HG02938 (cell line): ENCODE measurements at regions not wholly inside any gene's neighbourhood (a gene's known extent, or its start where the extent isn't known, plus 50 kb on each side); places are given as distances from the start of the nearest gene placed in this dataset.
"Not testable (repeated sequence)": the region's sequence is repeated elsewhere in the genome, so short reads cannot be mapped to it uniquely, and the experiment has no call there.

Source experiments
- ATAC-seq: cut with Tn5 transposase; IDR thresholded peaks from one replicate; pipeline ENCODE4 v1.9.1; 2021; ENCODE audit warnings: mild to moderate bottlenecking, moderate library complexity; ENCODE audit not compliant: unreplicated experiment

DNA sequence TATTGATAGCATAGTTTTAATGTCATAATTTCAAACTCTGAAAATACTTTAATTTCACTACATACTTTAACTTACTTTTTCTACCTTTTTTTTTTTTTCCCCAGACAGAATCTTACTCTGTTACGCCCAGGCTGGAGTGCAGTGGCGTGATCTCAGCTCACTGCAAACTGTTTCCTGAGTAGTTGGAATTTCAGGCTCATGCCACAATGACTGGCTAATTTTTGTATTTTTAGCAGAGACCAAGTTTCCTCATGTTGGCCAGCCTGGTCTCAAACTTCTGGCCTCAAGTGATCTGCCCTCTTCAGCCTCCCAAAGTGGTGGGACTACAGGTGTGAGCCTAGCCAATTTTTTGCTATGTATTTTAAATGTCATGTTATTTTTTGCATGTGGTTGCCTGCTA is 741.6 kb downstream of the TRAM1L1 start:
- no peak for ATAC-seq

DNA sequence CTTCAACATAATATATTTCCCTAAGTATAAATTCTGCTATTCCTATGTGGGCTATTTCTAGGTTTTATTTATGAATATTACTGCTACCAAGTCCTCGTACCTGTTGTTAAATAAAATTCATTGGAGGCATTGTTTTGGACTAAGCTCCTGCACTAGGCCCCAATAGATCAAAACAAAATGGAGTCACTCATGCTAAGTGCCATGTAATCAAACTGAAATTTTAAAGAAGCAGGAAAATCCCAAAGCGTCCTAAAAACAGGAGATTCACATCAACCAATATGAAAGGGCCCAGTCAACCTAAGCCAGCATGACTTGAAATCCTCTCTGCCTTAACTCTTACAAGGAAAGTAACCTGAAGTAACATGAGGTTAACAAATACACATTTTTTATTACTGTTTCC is 743.2 kb downstream of the TRAM1L1 start:
- no peak for ATAC-seq

DNA sequence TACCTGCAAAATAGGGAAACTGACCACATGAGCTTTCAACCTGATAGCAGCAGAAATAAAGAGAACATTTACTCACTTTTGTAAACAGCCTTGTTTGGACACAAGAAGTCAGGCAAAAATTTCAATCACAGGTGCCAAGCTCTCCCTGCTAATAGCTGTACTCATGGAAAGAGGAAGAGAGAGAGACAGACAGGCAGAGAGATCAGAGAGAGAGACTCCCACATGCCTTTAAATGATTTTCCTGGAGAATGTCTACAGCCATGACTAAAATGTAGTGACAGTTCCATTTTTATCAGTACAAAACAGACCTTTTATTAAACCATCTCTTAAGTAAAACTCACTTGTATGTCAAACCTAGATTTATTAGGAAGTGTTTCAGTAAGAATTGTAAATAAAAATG is 752.9 kb downstream of the TRAM1L1 start:
- ATAC-seq, result no peak

DNA sequence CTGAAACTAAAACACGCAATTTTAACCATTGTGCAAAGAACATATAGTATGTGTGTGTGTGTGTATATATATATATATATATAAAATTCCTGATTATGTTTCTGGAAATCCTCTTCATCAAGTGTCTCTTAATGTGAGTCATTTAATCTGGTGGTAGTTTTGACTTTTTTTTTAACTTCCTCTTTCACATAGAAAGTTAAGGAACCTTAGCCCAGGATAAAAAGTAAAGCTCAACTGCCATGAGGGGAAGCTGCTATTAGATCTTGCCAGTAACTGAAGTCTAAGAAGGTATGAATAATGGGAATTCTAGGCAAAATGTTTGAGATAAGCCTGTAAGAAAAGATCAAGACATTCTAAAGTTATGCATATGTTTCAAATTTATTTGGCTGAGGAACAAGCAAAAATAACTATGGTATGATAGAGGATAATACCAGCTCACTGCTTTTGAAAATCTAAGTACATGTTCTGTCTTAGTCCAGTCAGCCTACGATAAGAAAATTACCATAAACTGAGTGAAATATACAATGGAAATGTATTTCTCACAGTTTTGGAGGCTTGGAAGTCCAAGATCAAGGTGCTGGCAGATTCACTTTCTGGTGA is 757.0 kb downstream of the TRAM1L1 start:
- no peak for ATAC-seq

DNA sequence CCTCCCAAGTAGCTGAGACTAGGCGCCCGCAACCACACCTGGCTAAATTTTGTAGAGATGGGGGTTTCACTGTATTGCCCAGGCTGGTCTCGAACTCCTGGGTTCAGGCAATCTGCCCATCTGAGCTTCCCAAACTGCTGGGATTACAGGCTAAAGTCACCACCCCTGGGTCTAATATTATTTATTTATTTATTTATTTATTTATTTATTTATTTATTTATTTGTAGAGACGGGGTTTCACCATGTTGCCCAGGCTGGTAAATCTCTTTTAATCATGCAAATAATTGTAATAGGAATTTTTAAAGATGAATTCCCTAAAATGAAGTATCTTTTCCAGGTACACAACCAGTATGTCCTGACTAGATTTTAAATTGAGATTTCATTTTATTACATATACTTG is 761.8 kb downstream of the TRAM1L1 start:
- no peak for ATAC-seq

DNA sequence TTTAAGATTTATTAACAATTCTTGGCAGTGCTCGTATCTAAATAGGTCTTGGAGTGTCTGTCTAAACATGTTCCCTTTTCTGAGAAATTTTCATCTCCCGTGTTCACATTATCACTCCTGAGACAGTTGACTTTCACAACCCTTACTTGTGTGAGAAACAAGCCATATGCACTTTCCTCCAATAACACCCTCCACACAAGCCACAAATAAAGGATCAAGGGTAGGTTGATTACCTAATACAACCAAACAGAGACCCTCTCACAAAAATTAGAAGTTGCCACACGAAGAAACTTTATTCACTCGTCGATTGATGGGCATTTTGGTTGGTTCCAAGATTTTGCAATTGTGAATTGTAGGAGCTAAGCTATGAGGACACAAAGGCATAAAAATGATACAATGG is 763.9 kb downstream of the TRAM1L1 start:
- no peak for ATAC-seq

DNA sequence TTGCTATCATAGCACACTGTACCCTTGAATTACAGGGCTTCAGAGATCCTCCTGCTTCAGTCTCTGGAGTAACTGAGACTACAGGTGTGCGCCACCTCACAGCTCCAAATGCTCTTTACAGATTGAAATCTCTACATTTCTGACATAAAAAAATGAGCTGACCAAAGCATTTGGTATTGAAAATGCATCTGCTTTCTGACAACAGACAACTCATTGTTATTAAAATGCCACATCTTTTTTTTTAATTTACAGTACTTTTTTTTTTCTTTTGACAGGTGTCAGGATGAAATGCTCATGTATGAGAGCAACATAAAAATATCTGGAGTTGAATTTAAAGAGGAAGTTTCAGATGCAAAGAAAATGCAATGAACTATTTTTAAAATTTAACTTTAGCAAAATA is 764.5 kb downstream of the TRAM1L1 start:
- no peak for ATAC-seq

DNA sequence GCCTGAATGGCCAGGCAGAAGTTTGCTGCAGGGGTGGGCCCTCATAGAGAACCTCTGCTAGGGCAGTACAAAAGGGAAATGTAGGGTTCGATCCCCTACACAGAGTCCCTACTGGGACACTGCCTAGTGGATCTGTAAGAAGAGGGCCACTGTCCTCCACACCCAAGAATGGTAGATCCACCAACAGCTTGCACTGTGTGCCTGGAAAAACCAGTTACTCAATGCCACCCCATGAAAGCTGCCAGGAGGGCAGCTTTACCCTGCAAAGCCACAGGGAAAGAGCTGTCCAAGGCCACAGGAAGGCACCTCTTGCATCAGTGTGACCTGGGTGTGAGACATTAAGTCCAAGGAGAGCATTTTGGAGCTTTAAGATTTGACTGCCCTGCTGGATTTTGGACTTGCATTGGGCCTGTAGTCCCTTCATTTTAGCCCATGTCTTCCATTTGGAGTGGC is 781.6 kb downstream of the TRAM1L1 start:
- ATAC-seq, result no peak

DNA sequence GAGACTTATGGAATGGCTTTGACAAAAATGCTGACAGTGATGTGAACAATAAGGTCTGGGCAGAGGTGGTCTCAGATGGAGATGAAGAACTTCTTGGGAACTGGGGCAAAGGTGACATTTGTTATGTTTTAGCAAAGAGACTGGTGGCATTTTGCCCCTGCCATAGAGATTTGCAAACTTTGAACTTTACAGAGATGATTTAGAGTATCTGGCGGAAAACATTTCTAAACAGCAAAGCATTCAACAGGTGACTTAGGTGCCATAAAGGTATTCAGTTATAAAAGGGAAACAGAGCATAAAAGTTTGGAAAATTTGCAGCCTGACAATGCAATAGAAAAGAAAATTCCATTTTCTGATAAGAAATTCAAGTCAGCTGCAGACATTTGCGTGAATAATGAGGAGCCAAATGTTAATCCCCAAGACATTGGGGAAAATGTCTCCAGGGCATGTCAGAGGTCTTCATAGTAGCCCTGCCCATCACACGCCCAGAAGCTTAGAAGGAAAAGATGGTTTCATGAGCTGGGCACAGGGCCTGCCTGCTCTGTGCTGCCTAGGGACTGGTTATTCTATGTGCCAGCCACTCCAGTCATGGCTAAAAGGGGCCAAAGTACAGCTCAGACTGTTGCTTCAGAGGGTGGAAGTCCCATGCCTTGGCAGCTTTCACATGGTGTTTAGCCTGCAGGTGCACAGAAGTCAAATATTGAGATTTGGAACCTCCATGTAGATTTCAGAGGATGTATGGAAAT is 782.2 kb downstream of the TRAM1L1 start:
- no peak for ATAC-seq

DNA sequence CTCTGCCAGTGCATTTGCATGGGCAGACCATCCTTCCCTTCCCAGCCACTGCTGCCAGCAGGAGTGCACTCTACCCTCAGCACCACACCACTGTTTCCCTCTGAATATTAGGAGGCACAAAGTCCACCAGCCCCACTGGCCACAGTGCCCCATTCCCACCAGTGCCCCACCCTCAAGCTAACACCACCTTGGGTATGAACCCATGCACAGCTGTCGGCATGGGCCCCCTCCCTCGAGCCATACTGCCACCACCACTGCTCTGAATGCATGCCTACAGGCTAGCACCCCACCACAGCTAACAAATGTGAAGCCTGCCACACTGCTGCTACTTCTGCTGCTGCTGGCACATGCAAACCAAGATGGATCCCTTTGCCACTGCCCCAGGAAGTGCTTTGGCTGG is 810.4 kb downstream of the TRAM1L1 start:
- no peak for ATAC-seq

DNA sequence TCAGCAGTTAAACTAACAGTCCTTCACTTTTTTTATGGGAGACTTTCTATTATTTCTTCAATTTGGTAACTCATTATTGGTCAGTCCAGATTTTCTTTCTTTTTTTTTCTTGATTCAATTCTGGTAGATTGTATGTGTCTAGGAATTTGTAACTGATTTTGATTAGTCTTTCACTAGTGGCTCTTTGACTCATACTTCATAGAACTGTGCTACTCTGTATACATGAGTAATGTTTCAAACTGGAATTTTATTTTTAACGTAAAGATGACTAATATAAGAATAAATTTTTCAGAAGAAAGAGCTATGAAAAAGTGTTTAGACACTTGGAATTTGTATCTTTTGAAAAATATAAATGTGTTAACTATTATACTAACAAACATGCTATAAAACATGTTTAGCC is 813.0 kb downstream of the TRAM1L1 start:
- ATAC-seq, result no peak

DNA sequence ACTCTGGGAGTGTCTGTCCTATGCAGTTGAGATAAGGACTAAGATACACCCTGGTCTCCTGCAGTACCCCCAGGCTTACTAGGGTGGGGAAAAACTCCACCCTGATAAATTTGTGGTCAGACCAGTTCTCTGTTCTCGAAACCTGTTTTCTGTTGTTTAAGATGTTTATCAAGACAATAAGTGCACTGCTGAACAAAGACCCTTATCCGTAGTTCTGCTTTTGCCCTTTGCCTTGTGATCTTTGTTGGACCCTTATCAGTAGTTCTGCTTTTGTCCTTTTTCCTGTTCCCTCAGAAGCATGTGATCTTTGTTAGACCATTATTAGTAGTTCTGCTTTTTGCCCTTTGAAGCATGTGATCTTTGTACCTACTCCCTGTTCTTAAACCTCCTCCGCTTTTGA is 824.4 kb downstream of the TRAM1L1 start:
- ATAC-seq, result not testable (repeated sequence)

DNA sequence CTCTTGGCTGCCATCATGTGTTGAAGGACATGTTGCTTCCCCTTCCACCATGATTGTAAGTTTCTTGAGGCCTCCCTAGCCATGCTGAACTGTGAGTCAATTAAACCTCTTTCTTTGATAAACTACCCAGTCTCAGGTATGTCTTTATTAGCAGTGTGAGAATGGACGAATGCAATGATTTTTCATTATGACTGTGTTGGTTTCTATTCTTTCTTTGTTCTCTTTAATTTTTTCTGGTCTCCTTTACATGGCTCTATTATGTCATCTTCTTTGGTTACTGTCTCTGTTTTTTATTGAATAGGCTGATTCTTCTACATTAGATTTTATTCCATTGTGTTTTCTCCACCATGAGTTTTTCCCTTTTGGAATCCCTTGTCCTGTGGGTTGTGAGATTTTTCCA is 840.6 kb downstream of the TRAM1L1 start:
- ATAC-seq, result no peak

DNA sequence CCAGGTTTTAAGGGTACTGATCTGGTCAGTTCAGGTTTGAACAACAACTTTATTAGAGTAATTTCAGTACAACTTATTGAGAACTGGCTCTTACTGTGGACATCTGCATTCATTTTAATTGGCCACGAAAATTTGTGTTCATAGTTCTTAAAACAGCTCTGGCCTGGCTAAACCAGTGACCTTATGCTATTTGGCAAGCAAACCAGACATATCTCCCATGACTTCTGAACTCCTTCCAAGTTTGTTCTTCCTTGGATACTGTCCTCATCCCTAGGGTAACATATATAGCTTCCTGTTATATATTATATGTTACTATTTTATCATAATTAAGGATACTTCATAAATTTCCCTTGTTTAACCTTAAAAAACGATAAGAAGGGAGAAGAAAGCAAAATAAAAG is 841.9 kb downstream of the TRAM1L1 start:
- ATAC-seq, result no peak

DNA sequence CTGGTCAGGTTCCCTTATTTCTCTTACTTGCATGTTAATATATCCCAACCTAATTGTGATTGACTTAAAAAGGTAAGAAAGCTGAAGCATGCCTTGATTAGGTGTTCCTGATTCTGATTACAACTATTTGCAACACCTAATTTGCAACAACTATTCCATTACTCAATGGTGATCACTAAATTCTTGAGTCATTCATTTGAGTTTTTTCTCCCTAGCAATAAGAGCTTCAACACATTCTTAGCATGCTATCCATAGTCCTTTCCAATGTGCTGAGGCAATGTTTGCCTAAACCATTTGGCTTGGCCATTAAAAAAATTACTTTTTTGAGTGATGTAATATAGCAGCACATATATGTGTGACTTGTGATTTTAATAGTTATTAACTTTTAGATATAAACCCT is 851.4 kb downstream of the TRAM1L1 start:
- no peak for ATAC-seq

DNA sequence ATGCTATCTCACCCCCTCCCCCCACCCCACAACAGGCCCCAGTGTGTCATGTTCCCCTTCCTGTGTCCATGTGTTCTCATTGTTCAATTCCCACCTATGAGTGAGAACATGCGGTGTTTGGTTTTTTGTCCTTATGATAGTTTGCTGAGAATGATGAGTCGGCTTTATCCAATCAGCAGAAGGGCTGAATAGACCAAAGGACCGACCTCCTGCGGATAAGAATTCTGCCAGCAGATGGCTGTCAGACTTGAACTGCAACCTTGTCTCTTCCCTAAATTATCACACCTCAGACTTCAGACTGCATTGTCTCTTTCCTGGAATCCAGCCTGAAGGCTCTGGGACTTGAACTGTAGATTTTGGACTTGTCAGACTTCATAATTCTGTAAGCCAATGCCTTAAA is 853.4 kb downstream of the TRAM1L1 start:
- ATAC-seq, result not testable (repeated sequence)

DNA sequence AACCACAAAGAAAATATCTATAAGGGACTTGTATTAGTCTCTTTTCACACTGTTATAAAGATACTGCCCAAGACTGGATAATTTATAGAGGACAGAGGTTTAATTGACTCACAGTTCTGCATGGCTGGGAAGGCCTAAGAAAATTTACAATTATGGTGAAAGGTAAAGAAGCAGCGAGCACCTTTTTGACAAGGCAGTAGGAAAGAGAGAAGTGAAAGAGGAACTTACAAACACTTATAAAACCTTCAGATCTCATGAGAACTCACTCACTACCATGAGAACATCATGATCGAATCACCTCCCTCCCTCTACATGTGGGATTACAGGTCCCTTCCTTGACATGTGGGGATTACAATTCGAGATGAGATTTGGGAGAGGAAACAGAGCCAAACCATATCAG is 856.0 kb downstream of the TRAM1L1 start:
- ATAC-seq, result no peak

DNA sequence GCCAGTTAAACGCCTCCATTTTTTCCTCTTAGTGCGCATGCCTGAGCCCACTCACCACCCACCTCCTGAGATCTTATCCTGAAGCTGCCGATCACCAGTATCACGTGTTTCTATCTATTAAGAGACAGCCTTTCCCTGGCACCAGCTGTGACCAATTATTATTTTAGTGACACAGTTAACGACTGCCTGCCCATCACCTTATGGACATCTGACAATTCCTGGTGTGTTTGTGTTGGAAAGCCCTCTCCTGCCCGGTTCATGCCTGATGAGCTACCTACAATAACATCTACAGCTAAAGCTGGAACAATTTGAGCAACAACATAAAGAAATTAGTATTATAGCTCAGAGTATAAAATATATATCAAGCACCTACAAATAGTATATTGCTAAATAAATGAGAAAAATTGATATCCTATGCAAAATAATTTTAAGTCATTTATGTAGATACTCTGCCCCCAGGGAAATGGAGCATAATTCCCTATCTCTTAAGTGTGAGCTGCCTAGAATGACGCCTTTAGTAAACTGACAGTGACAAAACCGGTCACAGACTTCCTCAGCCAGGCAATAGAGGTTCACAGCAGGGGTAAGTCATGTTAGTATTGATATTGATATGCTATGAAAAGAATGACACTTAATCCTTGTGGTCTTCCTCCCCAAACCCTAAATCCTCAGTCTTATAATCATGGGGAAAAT is 862.2 kb downstream of the TRAM1L1 start:
- no peak for ATAC-seq

DNA sequence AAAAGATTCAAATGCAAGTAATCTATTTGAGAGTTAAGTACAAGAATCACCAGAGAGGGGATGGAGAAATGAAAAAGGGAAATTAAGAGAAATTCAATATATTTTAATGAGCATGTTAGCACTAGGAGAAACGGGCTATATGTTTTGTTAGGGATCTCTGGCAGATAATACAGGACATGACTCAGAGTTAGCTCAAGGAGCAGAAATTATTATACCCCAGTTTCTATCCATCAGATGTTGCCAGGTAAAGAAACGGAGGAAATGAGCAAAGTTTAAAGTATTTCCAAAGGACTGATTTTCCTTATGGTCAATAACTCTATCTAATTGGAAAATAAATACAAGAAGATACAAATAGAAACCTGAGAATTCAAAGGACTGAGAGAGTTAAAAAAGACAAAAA is 867.6 kb downstream of the TRAM1L1 start:
- ATAC-seq, result no peak

DNA sequence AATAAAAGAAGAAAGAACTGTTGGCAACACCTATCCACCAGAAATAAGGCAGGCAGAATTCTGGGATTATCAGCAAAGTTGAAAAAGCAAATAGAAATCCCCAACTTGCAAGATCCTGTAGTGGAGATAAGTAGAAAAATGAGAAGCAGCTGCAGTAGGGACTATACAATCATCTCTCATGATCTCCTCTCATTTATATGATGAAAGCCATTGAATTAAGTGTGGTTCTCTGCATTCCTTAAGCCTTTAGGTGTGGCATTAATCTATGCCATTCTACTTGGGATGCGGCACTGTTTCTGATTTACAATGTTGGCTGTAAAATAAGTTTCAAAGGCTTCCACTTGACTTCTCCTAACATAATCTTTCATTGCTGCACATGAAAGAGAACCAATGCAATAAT is 869.8 kb downstream of the TRAM1L1 start:
- ATAC-seq, result no peak

DNA sequence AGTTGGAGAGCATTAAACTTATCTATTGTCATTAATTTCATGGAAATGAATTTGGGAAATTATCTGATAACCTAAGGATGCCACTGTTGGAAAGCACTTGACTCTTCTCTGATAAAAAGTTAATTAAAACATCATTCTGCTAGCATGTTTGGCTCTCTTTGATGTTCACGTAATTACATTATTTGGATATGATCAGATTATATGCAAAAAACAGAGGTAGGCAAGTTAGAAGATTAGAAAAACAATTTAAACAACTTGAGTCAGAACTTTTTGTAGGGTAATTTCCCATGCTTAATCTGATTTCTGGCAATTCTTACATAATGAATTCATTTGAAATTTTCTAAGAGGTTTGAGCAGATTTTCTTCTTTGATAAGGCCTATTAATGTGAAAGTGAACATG is 882.9 kb downstream of the TRAM1L1 start:
- no peak for ATAC-seq

DNA sequence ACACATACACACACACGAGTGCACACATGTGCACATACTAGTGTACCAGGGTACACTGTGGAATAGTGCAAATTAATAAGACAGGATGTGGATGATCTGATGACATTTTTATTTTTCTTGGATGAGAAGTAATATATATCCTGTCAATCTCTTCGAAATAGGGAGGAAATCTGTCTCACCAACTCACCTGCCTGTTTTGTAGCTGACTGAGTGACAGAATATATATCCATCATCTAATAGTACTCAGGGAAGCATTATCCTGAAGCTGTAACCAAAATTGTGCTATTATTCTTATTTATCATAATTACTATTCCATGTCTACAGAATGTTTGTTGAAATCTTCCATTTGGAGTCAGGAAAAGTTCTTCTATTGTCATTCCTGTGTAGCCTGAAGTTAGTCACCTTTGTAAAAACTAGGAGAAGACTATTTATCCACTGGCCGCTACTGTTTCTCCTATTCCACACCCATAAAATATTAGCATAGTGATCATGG is 888.0 kb downstream of the TRAM1L1 start:
- ATAC-seq, result no peak
